ENCODE measurements at regions not wholly inside any gene's neighbourhood (a gene's known extent, or its start where the extent isn't known, plus 50 kb on each side); places are given as distances from the start of the nearest gene placed in this dataset.
"Not testable (repeated sequence)": the region's sequence is repeated elsewhere in the genome, so short reads cannot be mapped to it uniquely, and the experiment has no call there.

DNA sequence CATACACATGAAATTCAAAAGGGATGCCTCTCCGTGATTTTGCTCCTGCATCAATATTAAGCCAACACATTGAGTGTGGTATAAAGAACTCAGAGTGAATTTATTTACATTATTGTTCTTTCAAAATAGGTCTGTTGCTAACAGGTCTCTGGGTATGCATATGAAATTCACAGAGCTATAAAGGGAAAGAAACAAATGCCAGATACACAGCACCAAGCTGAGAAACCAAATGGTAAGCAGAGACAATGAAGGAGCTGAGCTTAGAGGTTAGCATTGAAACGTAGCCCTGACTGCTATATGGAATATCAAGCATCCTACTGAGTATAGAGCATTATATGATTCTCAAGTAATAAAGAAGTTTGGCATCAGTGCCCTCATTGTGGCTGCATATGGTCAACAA is 712.9 kb downstream of the NSUN3 start:
- H3K27ac Mint-ChIP-seq: no peak overlapping the region
- H3K27me3 Mint-ChIP-seq: no peaks in the 10 kb centered on the region
- H3K36me3 Mint-ChIP-seq: no peaks in the 10 kb centered on the region
- H3K4me3 Mint-ChIP-seq: no peak overlapping the region
- no peak for DNase-seq (ENCODE audit: low spot score in 2 of 2)
- H3K4me1 Mint-ChIP-seq: no peaks in the 10 kb centered on the region
- ATAC-seq (ENCODE audit: low read depth): no peak
- peaks cover 2% of the 10 kb centered on the region for H3K9me3 Mint-ChIP-seq

DNA sequence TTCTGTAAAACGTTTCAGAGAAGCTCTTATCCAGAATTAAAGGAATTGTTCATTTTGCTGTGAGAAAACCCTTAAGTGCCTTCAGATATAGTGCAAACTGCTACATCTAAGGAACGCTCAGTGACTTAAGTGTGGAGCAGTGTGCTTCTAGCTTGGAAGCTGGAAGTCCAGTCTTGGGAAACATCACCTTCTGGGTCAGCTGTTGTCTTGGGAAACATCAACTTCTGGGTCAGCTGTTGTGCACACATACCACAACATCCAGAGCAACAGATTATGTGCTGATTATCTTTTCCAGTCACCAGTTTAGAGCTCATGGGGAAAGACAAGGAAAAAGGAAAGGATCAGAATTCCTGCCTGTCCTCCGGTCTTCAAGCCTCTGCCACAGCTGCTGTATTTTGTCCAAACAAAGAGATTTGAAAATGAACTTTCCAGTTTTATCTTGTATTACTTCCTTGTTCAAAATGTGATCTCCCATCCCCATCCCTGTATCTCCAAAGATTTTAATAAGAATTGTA is 713.6 kb downstream of the NSUN3 start:
- DNase-seq (ENCODE audit: low spot score in 2 of 2) (no peak), ATAC-seq (ENCODE audit: low read depth) (no peak)
- H3K27ac Mint-ChIP-seq: no peak overlapping the region
- H3K27me3 Mint-ChIP-seq: no peaks in the 10 kb centered on the region
- no peaks in the 10 kb centered on the region for H3K4me1 Mint-ChIP-seq
- H3K36me3 Mint-ChIP-seq: no peaks in the 10 kb centered on the region
- no peaks in the 10 kb centered on the region for H3K9me3 Mint-ChIP-seq
- no peak overlapping the region for H3K4me3 Mint-ChIP-seq

DNA sequence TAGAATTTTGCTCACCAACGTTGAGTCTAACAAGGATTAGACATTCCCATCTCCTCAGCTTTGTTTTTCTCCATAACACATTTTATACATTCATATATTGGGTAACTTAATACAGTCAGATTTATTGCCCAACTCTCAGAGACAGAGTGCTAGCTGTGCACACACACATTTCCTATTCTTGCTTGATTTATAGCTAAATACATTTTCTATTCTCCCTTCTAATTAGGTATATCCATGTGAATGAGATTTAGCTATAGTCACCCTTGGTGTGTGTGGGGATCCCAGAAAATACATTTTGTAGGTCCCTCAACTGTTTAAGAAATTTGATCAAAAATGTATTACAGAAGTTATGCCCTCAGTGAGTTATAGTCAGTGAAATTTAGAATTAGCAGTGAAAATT is 715.4 kb downstream of the NSUN3 start:
- no peaks in the 10 kb centered on the region for H3K4me1 Mint-ChIP-seq
- H3K36me3 Mint-ChIP-seq: no peaks in the 10 kb centered on the region
- ATAC-seq (ENCODE audit: low read depth) (no peak), DNase-seq (ENCODE audit: low spot score in 2 of 2) (no peak)
- no peak overlapping the region for H3K4me3 Mint-ChIP-seq
- no peak overlapping the region for H3K27ac Mint-ChIP-seq
- no peaks in the 10 kb centered on the region for H3K9me3 Mint-ChIP-seq
- H3K27me3 Mint-ChIP-seq: no peaks in the 10 kb centered on the region

DNA sequence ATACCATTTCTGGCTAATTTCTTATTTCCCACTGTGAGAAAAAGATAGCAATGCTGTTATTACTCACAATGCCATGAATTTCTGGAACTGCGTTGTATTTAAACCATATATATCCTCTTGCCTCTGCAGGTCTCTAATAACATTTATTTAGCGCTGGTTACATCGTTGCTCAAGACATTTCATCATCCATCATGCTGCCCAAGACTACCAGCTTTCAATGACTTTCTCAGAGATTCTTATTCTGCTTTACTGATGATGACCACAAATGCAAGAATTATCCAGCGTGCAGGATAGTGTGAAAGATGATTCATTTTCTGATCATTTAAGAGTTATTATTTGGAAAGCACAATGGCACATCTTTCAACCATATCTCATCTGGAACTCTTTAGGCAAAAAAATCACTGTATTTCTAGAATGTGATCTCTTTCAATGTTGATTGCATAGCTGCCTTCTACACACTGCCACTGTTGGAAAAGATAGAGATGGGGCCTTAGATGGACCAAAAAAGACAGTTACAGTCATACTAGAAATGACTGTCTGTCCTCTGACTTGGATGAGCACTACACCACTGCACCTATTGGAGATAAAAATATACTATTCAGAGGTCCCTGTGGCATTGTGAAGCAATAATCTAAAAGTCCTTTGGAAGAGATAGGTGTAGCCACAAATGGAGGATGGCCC is 716.1 kb downstream of the NSUN3 start:
- Mint-ChIP-seq H3K4me1 (no peaks in the 10 kb centered on the region), H3K27me3 (no peaks in the 10 kb centered on the region), H3K9me3 (no peaks in the 10 kb centered on the region), H3K4me3 (no peak overlapping the region), H3K36me3 (no peaks in the 10 kb centered on the region), H3K27ac (no peak overlapping the region)
- DNase-seq (ENCODE audit: low spot score in 2 of 2) (no peak), ATAC-seq (ENCODE audit: low read depth) (no peak)

DNA sequence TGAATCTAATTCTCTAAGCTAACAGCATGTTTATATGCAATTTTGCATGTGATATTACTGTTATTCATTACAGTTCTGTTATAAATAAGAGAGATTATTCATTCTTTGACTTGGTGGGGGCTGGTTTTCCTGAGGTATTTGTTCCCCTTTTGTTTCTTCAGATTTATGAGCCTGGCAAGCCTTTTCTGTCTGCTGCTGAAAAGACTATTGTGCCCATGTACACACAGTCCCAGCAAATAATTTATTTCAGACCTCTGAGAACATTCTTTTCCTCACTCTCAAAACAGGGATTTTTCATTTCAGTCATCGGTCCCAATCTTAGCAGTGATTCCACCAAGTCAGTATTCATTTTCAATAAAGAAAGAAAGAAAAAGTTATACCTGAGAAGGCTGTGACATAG is 716.8 kb downstream of the NSUN3 start:
- Mint-ChIP-seq H3K4me3 (no peak overlapping the region), H3K9me3 (no peaks in the 10 kb centered on the region), H3K36me3 (no peaks in the 10 kb centered on the region), H3K27me3 (no peaks in the 10 kb centered on the region), H3K4me1 (no peaks in the 10 kb centered on the region), H3K27ac (no peak overlapping the region)
- no peak for DNase-seq (ENCODE audit: low spot score in 2 of 2)
- ATAC-seq (ENCODE audit: low read depth): no peak

DNA sequence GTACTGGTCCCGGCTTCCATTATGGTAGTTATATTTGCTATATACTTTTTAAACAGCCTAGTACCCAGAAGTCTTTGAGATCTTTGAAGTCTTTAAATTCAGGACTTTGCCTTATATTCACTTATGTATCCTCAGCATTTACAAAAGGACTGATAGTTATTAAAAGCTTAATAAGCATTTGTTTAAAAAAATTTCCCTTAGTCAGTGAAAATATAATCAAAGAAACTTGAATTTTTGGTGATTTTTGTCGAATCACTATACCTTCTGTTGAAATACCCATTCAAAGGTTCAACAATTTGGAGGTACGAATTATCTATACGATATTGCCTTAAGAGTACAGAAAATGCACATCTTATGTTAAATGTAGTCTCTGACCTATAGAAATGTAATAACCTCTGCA is 721.4 kb downstream of the NSUN3 start:
- Mint-ChIP-seq H3K4me3 (no peak overlapping the region), H3K27me3 (no peaks in the 10 kb centered on the region), H3K9me3 (no peaks in the 10 kb centered on the region), H3K36me3 (no peaks in the 10 kb centered on the region), H3K4me1 (no peaks in the 10 kb centered on the region), H3K27ac (no peak overlapping the region)
- DNase-seq (ENCODE audit: low spot score in 2 of 2) (no peak), ATAC-seq (ENCODE audit: low read depth) (no peak)

DNA sequence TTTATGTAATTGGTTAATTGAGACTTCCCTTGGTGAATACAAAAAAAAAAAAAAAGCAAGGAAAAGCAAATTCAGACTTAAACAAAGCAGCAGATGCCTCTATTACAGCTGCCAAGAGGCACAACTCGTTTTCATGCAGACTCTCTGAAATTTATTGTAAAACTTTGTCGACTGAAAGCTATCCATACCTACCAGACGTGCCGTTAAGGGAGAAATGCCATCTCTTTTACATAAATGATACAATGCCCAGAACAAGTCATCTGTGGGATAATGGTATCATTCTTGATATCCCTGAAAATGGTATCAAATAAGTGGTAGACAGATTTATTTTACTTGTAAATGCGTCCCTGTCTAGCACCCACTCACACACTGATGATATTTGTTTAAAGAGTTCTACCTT is 724.2 kb downstream of the NSUN3 start:
- Mint-ChIP-seq H3K36me3 (no peaks in the 10 kb centered on the region), H3K27ac (no peak overlapping the region), H3K27me3 (no peaks in the 10 kb centered on the region), H3K4me3 (no peak overlapping the region), H3K9me3 (no peaks in the 10 kb centered on the region), H3K4me1 (no peaks in the 10 kb centered on the region)
- DNase-seq (ENCODE audit: low spot score in 2 of 2) (no peak), ATAC-seq (ENCODE audit: low read depth) (no peak)

DNA sequence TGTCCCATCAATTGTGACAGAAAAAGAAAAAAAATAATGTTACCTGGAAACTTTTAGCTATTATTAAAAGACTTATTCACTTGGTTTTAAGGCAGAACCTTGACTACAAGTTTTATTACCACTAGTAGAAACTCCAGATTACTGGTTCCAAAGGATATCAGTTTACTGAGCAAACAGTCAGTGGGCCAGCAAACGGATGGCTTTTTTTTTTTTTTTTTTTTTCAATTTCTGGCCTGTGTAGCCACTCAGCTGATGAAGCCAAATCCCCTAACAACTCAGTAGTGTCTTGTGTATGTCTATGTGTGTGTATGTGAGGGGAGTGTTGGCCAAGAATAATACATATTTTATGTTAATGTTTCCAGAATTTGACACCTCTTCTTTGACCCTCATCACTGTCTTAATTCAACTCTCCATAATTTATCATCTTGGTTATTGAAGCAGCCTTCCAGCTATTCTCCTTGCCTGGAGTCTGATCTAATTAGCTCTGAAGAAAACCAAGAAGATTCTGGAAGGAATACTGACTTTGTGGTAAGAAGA is 724.9 kb downstream of the NSUN3 start:
- H3K4me3 Mint-ChIP-seq: no peak overlapping the region
- peaks cover 2% of the 10 kb centered on the region for H3K9me3 Mint-ChIP-seq
- no peaks in the 10 kb centered on the region for H3K27me3 Mint-ChIP-seq
- DNase-seq (ENCODE audit: low spot score in 2 of 2): no peak
- H3K36me3 Mint-ChIP-seq: no peaks in the 10 kb centered on the region
- no peaks in the 10 kb centered on the region for H3K4me1 Mint-ChIP-seq
- H3K27ac Mint-ChIP-seq: no peak overlapping the region
- ATAC-seq (ENCODE audit: low read depth): no peak

DNA sequence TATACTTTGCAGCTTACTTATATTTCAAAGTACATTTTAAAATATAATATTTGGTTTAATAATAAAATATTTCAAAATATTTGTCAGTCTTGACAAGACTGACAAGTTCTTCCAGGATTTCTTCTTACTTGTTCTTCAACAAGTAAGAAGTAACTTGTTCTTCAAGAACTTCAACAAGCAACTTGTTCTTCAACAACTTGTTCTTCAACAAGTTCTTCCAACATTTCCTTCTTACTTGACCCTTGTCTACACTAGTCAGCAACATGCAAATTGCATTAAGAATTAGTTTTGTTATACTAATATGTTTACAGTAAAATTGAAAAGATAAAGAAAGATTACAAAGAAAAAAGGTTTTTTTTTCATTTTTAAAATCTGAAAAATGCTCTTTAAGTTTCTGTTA is 731.7 kb downstream of the NSUN3 start:
- no peaks in the 10 kb centered on the region for H3K36me3 Mint-ChIP-seq
- DNase-seq (ENCODE audit: low spot score in 2 of 2) (no peak), ATAC-seq (ENCODE audit: low read depth) (no peak)
- H3K27me3 Mint-ChIP-seq: no peaks in the 10 kb centered on the region
- no peaks in the 10 kb centered on the region for H3K4me1 Mint-ChIP-seq
- no peak overlapping the region for H3K27ac Mint-ChIP-seq
- no peak overlapping the region for H3K4me3 Mint-ChIP-seq
- peaks cover 4% of the 10 kb centered on the region for H3K9me3 Mint-ChIP-seq

DNA sequence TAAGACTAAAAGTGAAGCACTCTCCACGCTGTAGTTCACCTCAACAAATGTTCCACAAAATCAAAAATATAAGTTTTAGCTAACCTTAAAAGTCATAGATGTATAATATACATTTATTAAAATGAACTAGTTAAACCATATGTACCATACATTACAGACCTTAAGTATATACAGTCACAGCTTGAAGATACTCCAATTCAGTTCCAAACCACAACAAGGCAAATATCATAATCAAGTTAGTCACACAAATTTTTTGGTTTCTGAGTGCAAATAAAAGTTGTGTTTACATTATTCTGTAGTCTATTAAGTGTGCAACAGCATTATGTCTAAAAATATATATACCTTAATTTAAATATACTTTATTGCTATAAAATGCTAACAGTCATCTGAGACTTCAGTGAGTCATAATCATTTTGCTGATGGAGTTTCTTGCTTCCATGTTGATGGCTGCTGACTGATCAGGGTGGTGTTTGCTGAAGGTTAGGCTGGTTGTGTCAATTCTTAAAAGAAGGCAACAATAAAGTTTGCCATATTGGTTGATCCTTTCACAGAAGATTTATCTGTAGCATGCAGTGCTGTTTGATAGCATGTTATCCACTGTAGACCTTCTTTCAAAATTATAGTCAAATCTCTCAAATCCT is 736.7 kb downstream of the NSUN3 start:
- Mint-ChIP-seq H3K4me3 (no peak overlapping the region), H3K4me1 (no peaks in the 10 kb centered on the region), H3K36me3 (no peaks in the 10 kb centered on the region), H3K27ac (no peak overlapping the region), H3K9me3 (peaks cover 3% of the 10 kb centered on the region), H3K27me3 (no peaks in the 10 kb centered on the region)
- no peak for ATAC-seq (ENCODE audit: low read depth)
- no peak for DNase-seq (ENCODE audit: low spot score in 2 of 2)

DNA sequence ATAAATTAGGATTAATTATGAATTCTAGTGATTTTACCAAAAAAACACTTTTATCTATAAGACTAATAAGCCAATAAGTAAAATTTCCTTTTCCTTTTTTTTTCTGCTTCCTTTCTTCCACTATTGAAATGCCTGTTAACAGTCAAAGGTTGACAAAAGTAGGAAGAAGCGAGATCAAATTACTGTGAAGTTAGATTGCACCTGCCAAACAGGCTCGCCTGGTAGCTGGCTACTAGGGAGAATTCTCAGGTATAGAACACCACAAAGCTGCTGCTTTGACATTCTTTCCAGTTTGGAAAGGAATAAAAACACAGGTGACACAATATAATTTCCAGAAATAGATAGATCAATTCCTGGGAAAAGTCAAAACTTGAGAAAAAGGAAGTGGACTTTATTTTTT is 749.0 kb downstream of the NSUN3 start:
- DNase-seq (ENCODE audit: low spot score in 2 of 2) (no peak), ATAC-seq (ENCODE audit: low read depth) (no peak)
- no peaks in the 10 kb centered on the region for H3K27me3 Mint-ChIP-seq
- H3K27ac Mint-ChIP-seq: no peak overlapping the region
- peaks cover 4% of the 10 kb centered on the region for H3K9me3 Mint-ChIP-seq
- H3K36me3 Mint-ChIP-seq: no peaks in the 10 kb centered on the region
- no peaks in the 10 kb centered on the region for H3K4me1 Mint-ChIP-seq
- H3K4me3 Mint-ChIP-seq: no peak overlapping the region

DNA sequence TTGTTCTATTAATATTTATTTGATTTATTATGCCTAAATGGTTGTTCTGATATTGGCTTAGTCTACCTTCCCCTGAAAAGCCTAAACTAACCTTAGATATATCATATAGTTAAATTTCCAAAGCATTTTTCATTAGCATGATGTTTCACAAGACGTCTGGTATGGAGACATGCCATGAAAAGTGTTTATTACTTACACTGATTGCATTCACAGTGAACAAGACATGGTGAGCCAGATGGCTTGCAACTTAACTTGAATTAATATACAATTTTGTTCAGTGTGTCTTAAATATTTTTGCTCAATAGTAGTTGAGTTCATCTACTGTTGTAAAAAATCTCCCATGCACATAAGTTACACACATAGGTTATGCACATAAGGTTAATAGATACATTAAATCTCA is 758.4 kb downstream of the NSUN3 start:
- Mint-ChIP-seq H3K9me3 (peaks cover 3% of the 10 kb centered on the region), H3K4me3 (no peak overlapping the region), H3K36me3 (no peaks in the 10 kb centered on the region), H3K27ac (no peak overlapping the region), H3K4me1 (no peaks in the 10 kb centered on the region), H3K27me3 (no peaks in the 10 kb centered on the region)
- ATAC-seq (ENCODE audit: low read depth): no peak
- DNase-seq (ENCODE audit: low spot score in 2 of 2): no peak

DNA sequence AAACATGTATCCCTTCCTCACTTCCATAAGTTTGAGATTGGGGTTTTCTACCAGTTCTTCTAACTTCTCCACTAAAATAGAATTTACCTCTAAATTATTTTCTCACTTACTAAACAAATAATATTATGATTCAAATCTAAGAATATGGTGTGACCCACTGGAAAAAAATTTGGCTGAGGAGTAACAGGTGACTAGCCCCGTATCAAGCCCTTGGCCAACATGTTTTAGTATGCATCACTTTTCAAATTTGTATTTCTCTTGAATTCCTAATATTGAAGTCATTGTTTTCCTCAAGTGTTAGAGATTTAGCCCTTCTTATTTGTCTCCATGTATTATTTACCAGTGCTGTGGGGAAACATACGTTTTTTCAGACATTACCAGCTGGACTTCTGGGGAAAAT is 759.4 kb downstream of the NSUN3 start:
- ATAC-seq (ENCODE audit: low read depth): no peak
- H3K9me3 Mint-ChIP-seq: peaks cover 6% of the 10 kb centered on the region
- H3K27me3 Mint-ChIP-seq: no peaks in the 10 kb centered on the region

DNA sequence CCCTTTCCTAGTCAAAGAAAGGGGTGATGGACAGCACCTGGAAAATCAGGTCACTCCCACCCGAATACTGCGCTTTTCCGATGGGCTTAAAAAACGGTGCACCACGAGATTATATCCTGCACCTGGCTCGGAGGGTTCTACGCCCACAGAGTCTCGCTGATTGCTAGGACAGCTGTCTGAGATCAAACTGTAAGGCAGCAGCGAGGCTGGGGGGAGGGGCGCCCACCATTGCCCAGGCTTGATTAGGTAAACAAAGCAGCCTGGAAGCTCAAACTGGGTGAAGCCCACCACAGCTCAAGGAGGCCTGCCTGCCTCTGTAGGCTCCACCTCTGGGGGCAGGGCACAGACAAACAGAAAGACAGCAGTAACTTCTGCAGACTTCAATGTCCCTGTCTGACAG is 783.4 kb downstream of the NSUN3 start:
- H3K27me3 Mint-ChIP-seq; H3K27ac Mint-ChIP-seq; ATAC-seq (ENCODE audit: low read depth); H3K4me1 Mint-ChIP-seq; H3K9me3 Mint-ChIP-seq; DNase-seq (ENCODE audit: low spot score in 2 of 2); H3K36me3 Mint-ChIP-seq; H3K4me3 Mint-ChIP-seq: not testable (repeated sequence)

More for the DNA sequence above, 759.4 kb downstream of the NSUN3 start:
- Mint-ChIP-seq H3K27ac (no peak overlapping the region), H3K4me3 (no peak overlapping the region), H3K36me3 (no peaks in the 10 kb centered on the region), H3K4me1 (no peaks in the 10 kb centered on the region)
- no peak for DNase-seq (ENCODE audit: low spot score in 2 of 2)

DNA sequence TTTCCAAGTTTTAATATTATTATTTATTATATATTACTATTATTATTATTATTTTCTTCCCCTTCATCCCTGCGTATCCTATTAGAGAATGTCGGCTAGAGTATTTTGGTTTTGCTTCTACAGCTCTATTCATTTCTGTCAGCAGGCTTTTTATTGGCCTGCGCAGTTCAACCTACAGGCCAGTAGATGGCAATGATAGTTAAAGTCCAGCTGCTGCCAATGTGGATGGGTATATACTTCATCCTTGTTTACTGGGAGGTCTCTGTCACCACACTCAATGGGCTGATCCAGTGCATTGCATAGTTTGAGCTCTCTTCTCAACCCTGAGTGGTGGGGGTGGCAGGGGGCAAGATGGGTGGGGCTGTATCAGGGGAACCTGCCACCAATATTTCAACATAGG is 799.8 kb downstream of the NSUN3 start:
- ATAC-seq (ENCODE audit: low read depth): no peak
- no peak overlapping the region for H3K4me3 Mint-ChIP-seq
- no peak overlapping the region for H3K27ac Mint-ChIP-seq
- DNase-seq (ENCODE audit: low spot score in 2 of 2): no peak
- no peaks in the 10 kb centered on the region for H3K27me3 Mint-ChIP-seq
- H3K36me3 Mint-ChIP-seq: no peaks in the 10 kb centered on the region
- H3K9me3 Mint-ChIP-seq: peaks cover 12% of the 10 kb centered on the region
- no peaks in the 10 kb centered on the region for H3K4me1 Mint-ChIP-seq
